Right hindlimb (tissue), 1 donor: ENCODE measurements at regions not wholly inside any gene's neighbourhood (a gene's known extent, or its start where the extent isn't known, plus 50 kb on each side); places are given as distances from the start of the nearest gene placed in this dataset.
"Not testable (repeated sequence)": the region's sequence is repeated elsewhere in the genome, so short reads cannot be mapped to it uniquely, and the experiment has no call there.

ENCODE experiments used
- DNase-seq: peaks from one replicate; pipeline ENCODE4 v3.0.0-alpha.2; 2018

GRCh38 chr10:25869609-25870008 is 64.4 kb upstream of the MYO3A start:
- no peak for DNase-seq

- DNase-seq: not testable (repeated sequence)
These were observed 59.6 kb upstream of the MYO3A start for GRCh38 chr10:25874402-25874801.

- DNase-seq: peak; percentile 74
These were observed 58.4 kb upstream of the MYO3A start for GRCh38 chr10:25875556-25876165.

GRCh38 chr10:25877296-25877695 is 56.7 kb upstream of the MYO3A start:
- DNase-seq: no peak
